ENCODE measurements at regions not wholly inside any gene's neighbourhood (a gene's known extent, or its start where the extent isn't known, plus 50 kb on each side); places are given as distances from the start of the nearest gene placed in this dataset.

DNA sequence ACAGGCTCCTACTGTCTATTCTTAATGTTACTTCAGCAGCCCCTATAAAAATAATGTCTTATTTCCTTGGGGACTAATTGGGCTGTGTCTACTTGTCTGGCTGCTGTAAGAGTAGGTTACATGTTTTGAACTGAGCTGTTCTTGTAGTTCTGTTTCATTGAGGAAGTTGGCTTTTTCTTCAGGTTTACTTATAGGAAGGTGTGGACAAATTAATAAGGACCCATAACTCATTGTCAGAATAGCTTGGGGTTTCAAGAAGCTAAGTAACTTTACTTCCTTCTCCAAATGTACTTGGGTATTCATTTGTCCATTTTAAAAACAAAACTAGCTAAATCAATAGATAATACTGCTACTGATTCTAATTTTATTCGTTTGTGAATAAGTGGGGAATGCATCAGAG, 487.2 kb downstream of the FAT4 start:
- TF ChIP-seq POLR2A (IDR thresholded peaks at IDR 0.05; ENCODE audit: low read depth, low read length) (no peak), POLR2AphosphoS5 (IDR thresholded peaks at IDR 0.05; ENCODE audit: low read depth, low read length) (no peak), PAX5 (IDR thresholded peaks at IDR 0.05; ENCODE audit: insufficient read depth, low read length, severe bottlenecking) (no peak), TAF1 (IDR thresholded peaks at IDR 0.05; ENCODE audit: low read depth, low read length) (no peak)
